GM18870 (cell line): ENCODE measurements at regions not wholly inside any gene's neighbourhood (a gene's known extent, or its start where the extent isn't known, plus 50 kb on each side); places are given as distances from the start of the nearest gene placed in this dataset.
"Not testable (repeated sequence)": the region's sequence is repeated elsewhere in the genome, so short reads cannot be mapped to it uniquely, and the experiment has no call there.

ENCODE experiments used
- ATAC-seq: cut with Tn5 transposase; IDR thresholded peaks from one replicate; pipeline ENCODE4 v1.9.1; 2021; ENCODE audit warnings: moderate library complexity; ENCODE audit not compliant: unreplicated experiment

GRCh38 chr2:176891105-176891504 is 321.5 kb upstream of the HNRNPA3 start:
- no peak for ATAC-seq

- no peak for ATAC-seq
Observed at GRCh38 chr2:176891857-176892256, 320.7 kb upstream of the HNRNPA3 start.

- no peak for ATAC-seq
Observed at GRCh38 chr2:176892676-176893226, 319.8 kb upstream of the HNRNPA3 start.

GRCh38 chr2:176895158-176895557 is 317.4 kb upstream of the HNRNPA3 start:
- no peak for ATAC-seq

GRCh38 chr2:176902454-176902853 is 310.1 kb upstream of the HNRNPA3 start:
- ATAC-seq = no peak

- not testable (repeated sequence) for ATAC-seq
Observed at GRCh38 chr2:176904053-176904452, 308.5 kb upstream of the HNRNPA3 start.

GRCh38 chr2:176907341-176907740 is 305.3 kb upstream of the HNRNPA3 start:
- ATAC-seq = no peak

GRCh38 chr2:176910828-176911227 is 301.8 kb upstream of the HNRNPA3 start:
- ATAC-seq = no peak

GRCh38 chr2:176913955-176914354 is 298.6 kb upstream of the HNRNPA3 start:
- ATAC-seq = no peak

- no peak for ATAC-seq
Observed at GRCh38 chr2:176914371-176914770, 298.2 kb upstream of the HNRNPA3 start.

GRCh38 chr2:176922545-176922944 is 290.0 kb upstream of the HNRNPA3 start:
- ATAC-seq = not testable (repeated sequence)

GRCh38 chr2:176923205-176923604 is 289.4 kb upstream of the HNRNPA3 start:
- no peak for ATAC-seq

- ATAC-seq = no peak
Observed at GRCh38 chr2:176924909-176925534, 287.6 kb upstream of the HNRNPA3 start.

- no peak for ATAC-seq
Observed at GRCh38 chr2:176926453-176926852, 286.1 kb upstream of the HNRNPA3 start.

- not testable (repeated sequence) for ATAC-seq
Observed at GRCh38 chr2:176929387-176929786, 283.2 kb upstream of the HNRNPA3 start.

GRCh38 chr2:176931588-176932563 is 280.7 kb upstream of the HNRNPA3 start:
- ATAC-seq = peak; percentile 99

- no peak for ATAC-seq
Observed at GRCh38 chr2:176934131-176934530, 278.5 kb upstream of the HNRNPA3 start.

- ATAC-seq = no peak
Observed at GRCh38 chr2:176934869-176935415, 277.7 kb upstream of the HNRNPA3 start.

- no peak for ATAC-seq
Observed at GRCh38 chr2:176935543-176936102, 277.0 kb upstream of the HNRNPA3 start.

GRCh38 chr2:176936410-176936809 is 276.2 kb upstream of the HNRNPA3 start:
- ATAC-seq = no peak

- no peak for ATAC-seq
Observed at GRCh38 chr2:176944998-176945397, 267.6 kb upstream of the HNRNPA3 start.
